ENCODE measurements at regions not wholly inside any gene's neighbourhood (a gene's known extent, or its start where the extent isn't known, plus 50 kb on each side); places are given as distances from the start of the nearest gene placed in this dataset.

- intact Hi-C loops (cut with DNase I), result no loop called here
- WGBS, 3 donors, result 21 to 23% (median 21%) methylated on average over 3 of the region's 3 CpGs
- no peaks in the 10 kb centered on the region for H3K9me3 ChIP-seq
Observed at GRCh38 chr13:90974249-90974975, 373.1 kb upstream of the MIR17HG start.

DNA sequence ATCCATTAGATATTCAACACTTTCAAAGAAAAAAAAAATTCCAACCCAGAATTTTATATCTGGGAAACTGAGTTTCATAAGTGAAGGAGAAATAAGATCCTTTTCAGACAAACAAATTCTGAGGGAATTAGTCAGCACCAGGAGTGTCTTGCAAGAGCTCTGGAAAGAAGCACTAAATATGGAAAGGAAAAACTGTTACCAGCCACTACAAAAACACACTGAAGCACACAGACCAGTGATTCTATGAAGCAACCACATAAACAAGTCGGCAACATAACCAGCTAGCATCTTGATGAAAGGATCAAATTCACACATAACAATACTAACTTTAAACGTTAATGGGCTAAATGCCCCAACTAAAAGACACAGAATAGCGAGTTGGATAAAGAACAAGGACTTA, 368.4 kb upstream of the MIR17HG start:
- Histone ChIP-seq H3K27me3 (no peaks in the 10 kb centered on the region), H3K4me3 (no peak overlapping the region), H3K36me3 (no peaks in the 10 kb centered on the region), H3K27ac (no peak overlapping the region), H3K9me3 (no peaks in the 10 kb centered on the region), H3K4me1 (ENCODE audit: insufficient read depth) (no peaks in the 10 kb centered on the region)
- intact Hi-C loops (cut with DNase I), result no loop called here
- TF ChIP-seq CTCF (IDR thresholded peaks at IDR 0.05), result no peak
- TF ChIP-seq EP300 (IDR thresholded peaks at IDR 0.05), result no peak
- TF ChIP-seq POLR2A (IDR thresholded peaks at IDR 0.05), result no peak
- WGBS, 3 donors, result 79 to 83% (median 80%) methylated on average over 3 of the region's 3 CpGs
- DNase-seq, result no peak

More at GRCh38 chr13:90974249-90974975, 373.1 kb upstream of the MIR17HG start:
- no peak for DNase-seq
- no peak overlapping the region for H3K27ac ChIP-seq
- no peaks in the 10 kb centered on the region for H3K4me1 ChIP-seq (ENCODE audit: insufficient read depth)
- H3K27me3 ChIP-seq, result no peaks in the 10 kb centered on the region
- H3K4me3 ChIP-seq, result no peak overlapping the region
- no peak for TF ChIP-seq EP300 (IDR thresholded peaks at IDR 0.05)
- TF ChIP-seq CTCF (IDR thresholded peaks at IDR 0.05), result no peak
- TF ChIP-seq POLR2A (IDR thresholded peaks at IDR 0.05), result no peak
- no peaks in the 10 kb centered on the region for H3K36me3 ChIP-seq

DNA sequence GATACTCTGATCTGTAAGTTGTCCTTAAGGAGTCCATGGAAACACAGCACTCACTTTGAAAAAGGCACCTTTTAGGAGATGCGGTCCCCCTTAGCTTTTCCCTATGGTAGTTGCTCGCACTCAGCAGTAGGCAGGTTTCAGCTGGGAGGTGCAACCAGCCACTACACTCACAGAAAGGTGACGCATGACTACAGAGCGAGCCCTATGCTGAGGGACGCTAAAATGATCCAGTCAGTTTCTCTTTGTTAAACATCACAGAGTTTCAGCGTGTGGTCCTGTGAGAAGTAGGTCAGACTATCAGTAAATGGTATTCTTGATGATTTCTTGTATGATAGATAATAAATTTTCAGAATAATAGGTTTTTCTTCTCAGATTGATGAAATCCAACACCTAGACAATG, 362.7 kb upstream of the MIR17HG start:
- Histone ChIP-seq H3K27ac (no peak overlapping the region), H3K9me3 (no peaks in the 10 kb centered on the region), H3K36me3 (no peaks in the 10 kb centered on the region), H3K27me3 (no peaks in the 10 kb centered on the region), H3K4me3 (no peak overlapping the region), H3K4me1 (ENCODE audit: insufficient read depth) (no peaks in the 10 kb centered on the region)
- no peak for DNase-seq
- TF ChIP-seq EP300 (IDR thresholded peaks at IDR 0.05) (no peak), POLR2A (IDR thresholded peaks at IDR 0.05) (no peak), CTCF (IDR thresholded peaks at IDR 0.05) (no peak)
- WGBS, 3 donors, result 86 to 90% (median 88%) methylated on average over 6 of the region's 6 CpGs
- intact Hi-C loops (cut with DNase I), result no loop called here

- 76 to 77% (median 77%) methylated on average over 3 of the region's 3 CpGs for WGBS, 3 donors
- no peaks in the 10 kb centered on the region for H3K4me1 ChIP-seq (ENCODE audit: insufficient read depth)
- intact Hi-C loops (cut with DNase I), result no loop called here
- no peaks in the 10 kb centered on the region for H3K36me3 ChIP-seq
- no peak overlapping the region for H3K4me3 ChIP-seq
- TF ChIP-seq POLR2A (IDR thresholded peaks at IDR 0.05) (no peak), CTCF (IDR thresholded peaks at IDR 0.05) (no peak)
- no peaks in the 10 kb centered on the region for H3K9me3 ChIP-seq
- DNase-seq, result no peak
- H3K27ac ChIP-seq, result no peak overlapping the region
- H3K27me3 ChIP-seq, result no peaks in the 10 kb centered on the region
Observed at GRCh38 chr13:90995001-90995400, 352.5 kb upstream of the MIR17HG start.

Measured in ovary (tissue), 7 donors.